ENCODE measurements at regions not wholly inside any gene's neighbourhood (a gene's known extent, or its start where the extent isn't known, plus 50 kb on each side); places are given as distances from the start of the nearest gene placed in this dataset.
A peak's percentile ranks its signal among the peaks of the same experiment; 100 is the strongest.

- DNase-seq (ENCODE audit: low spot score) = no peak
Observed at GRCh38 chr18:40944576-40944975, 1010.5 kb upstream of the PIK3C3 start.

GRCh38 chr18:40939656-40940515, 1015.1 kb upstream of the PIK3C3 start:
- no peak for DNase-seq (ENCODE audit: low spot score)

GRCh38 chr18:40938615-40939014, 1016.4 kb upstream of the PIK3C3 start:
- DNase-seq (ENCODE audit: low spot score) = no peak

GRCh38 chr18:40937386-40937785, 1017.6 kb upstream of the PIK3C3 start:
- no peak for DNase-seq (ENCODE audit: low spot score)

- peak; percentile 4 for DNase-seq (ENCODE audit: low spot score)
Observed at GRCh38 chr18:40935423-40935822, 1019.6 kb upstream of the PIK3C3 start.

DNA sequence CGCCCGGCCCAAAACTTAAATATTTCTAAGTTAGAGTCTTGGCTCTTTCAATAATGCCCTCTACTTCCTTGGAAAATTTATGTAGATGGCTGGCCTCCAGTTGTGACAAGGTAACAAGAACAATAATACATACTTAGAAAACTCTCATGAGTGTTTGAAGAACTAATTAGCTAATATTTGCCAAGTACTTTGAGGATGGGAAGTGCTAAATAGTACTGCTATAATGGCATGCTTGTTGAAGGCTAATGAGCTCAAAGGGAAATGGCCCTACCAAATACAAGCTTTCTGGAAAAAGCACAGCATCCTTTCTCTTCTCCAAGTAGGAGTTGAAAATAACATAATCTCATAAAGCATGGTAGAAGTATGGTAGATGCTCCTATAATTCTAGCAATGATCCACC, 1022.2 kb upstream of the PIK3C3 start:
- DNase-seq (ENCODE audit: low spot score) = no peak

DNA sequence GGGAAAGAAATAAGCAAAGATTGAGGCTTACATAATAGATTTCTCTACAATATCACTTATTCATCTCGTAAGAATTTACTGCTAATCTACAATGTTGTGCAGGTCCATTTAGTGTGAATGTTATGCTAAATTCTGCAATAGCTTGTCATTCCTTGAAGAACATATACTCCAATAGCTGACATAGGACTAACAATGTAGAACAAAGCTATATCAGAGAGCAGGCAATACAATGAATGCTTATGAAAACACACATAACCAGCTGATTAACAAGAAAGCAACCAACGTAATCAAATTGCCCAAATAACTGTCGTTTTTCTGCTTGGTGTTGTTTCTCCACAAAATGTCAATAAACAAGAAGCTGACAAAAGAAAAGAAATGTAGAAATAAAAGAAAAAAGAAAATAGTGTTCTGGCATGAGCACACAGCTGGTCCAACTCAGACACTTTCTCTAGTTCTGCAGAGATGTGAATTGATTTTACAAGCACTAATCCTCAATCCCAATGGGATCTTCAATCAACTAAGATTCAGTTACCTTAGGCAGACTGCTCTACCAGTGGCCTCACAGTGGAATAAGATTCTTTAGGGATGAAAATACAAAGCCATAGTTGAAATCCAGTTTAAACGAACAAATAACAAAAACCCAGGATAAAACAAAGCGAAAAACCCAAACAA, 1024.7 kb upstream of the PIK3C3 start:
- no peak for DNase-seq (ENCODE audit: low spot score)

DNA sequence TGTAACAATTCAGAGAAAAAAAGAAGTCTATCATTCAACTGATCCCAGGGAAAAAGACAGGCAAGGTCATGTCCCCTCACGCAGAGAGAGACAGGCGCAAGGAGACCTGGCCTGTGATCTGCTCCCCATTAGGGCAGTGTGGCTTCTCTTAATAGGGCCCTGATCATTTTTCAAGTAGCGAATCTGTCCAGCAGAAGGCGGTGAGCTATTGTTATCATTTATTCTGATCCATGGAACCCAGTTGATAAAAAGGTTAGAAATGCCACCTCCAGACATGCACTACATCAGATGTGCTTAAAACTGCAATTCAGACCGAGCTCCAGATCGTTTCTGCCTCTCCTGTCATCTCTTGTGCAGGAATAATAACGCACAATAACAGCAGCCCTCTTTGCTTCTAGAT, 1025.6 kb upstream of the PIK3C3 start:
- DNase-seq (ENCODE audit: low spot score) = no peak

DNA sequence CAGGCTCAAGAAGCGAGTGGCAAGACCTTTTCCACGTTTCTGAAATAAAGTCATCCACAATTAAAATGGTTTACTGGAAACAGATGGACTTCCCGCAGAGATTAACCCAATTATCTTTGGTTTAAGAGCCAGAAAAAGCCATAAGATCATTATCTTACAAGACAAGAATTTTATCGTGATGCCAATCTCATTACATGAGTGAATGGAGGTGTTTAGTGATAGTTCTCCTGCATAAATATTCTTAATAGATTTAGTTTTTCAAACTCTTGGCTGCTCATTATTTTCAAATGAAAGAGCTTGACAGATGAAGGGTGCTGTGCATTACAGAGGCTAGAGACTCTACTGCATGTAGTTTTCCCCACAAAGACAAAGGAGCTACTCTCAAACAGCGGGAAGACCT, 1028.4 kb upstream of the PIK3C3 start:
- DNase-seq (ENCODE audit: low spot score) = no peak

DNA sequence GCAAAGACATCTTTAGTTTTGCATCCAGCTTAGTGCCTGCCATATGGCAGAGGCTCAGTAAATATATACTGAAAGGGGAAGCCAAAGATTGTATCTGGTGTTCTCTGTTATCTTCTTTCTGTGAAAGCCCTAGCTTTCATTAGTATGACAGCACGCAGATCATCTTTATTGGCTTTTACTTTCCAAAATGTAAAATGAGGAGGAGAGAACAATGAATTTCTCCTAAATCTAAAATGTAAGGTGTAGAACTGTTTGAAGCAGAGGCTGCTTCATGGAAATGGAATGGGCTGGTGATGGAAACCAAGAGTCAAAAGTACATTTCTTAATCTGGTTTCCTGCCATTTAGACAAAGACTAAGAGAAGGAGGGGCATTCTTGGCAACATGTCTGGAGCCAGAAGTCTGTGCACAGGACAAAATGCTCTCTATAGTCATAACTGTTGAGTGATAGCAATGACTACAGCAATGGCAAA, 1029.9 kb upstream of the PIK3C3 start:
- DNase-seq (ENCODE audit: low spot score) = no peak

DNA sequence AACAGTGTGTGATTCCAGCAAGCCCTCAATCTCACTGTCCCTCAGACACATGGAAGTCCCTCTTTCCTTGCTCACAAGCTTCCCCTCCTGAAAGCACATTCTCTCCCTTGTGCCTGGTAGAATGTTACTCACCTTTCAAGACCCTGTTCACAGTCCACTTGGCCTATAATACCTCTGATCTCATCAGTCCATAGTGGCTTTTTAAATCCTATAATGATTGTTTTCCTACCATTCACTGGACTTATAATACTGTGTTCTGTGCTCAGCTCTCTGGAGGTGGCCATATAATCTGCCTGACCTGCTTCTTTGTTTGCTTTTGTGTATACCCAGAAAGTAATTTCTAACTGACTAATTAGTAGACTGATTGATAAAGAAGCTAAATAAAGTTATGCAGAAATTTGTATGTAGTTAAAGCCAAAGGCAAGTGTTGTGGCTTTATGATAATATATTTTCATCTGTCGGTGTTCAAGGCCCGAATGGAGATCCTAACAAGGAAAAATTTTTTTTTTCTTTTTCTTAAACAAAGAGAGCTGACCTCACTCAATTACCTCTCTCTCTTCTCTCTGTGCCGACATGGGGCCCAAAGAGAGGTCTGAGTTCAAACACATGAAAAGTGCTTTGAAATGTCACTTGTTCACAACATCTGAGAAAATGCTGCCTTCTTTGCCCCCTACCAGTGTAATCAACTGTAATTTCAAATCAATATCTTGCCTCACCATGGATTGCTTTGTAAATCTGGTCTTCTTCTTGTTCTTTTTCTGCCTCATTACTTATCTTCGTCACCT, 1033.0 kb upstream of the PIK3C3 start:
- DNase-seq (ENCODE audit: low spot score) = no peak

GRCh38 chr18:40917056-40917455, 1038.0 kb upstream of the PIK3C3 start:
- DNase-seq (ENCODE audit: low spot score) = peak; percentile 4

DNA sequence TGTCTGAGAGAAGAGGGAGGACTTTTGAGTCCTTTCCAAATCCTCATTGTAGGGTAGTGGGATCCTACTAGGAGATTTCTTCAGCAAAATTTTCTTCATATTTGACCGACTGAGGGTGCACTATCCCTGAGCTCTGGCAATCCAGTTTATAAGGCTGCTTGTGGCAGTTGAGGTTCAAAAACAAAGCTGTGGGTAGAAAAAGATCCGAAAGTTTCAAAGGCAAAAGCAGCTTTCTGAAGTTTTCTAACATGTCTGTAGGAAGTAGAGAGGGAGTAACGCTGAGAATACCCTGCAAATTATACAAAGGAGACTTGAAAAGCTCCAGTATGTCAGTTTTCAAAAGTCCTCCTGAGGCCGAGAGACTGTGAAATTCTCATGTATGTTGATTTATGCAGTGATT, 1039.3 kb upstream of the PIK3C3 start:
- no peak for DNase-seq (ENCODE audit: low spot score)

- DNase-seq (ENCODE audit: low spot score) = no peak
Observed at GRCh38 chr18:40911582-40912254, 1043.3 kb upstream of the PIK3C3 start.

DNA sequence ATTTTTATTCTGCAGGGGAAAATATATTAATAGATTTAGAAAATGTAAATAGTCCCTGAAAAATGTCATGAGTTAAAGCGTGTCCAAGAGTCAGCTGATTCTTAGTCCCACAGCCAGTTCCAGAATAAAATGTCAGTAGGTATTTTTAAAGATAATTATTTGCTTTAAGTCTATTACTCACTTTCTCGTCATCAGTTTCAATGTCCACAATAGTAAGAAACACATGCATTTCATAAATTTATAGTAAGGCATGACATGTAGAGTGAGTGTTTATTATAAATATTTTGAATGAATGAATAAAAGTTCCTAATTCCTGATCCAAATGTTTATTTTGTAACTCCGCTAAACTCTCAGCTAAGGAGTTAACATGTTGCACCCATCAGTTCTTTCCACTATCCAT, 1044.0 kb upstream of the PIK3C3 start:
- DNase-seq (ENCODE audit: low spot score) = no peak

GRCh38 chr18:40907842-40908241, 1047.2 kb upstream of the PIK3C3 start:
- no peak for DNase-seq (ENCODE audit: low spot score)

DNA sequence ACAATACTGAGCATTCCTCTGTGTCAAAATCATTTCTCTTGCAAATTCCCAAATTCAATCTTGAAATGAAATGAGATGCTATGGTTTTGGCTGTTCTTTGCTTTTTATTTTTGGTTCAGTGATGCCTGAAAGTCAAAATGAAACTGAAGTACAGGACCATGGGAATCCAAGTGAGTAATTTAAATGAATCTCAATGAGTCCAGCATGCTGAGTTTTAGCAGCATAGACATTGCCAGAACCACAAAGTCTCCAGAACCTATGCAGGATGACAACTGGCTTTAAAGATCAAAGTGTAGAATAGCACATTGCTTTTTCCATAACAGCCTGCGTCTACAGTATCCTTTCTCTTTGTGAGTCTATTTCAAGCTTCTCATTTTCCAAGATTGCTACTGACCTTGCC, 1050.7 kb upstream of the PIK3C3 start:
- no peak for DNase-seq (ENCODE audit: low spot score)

- no peak for DNase-seq (ENCODE audit: low spot score)
Observed at GRCh38 chr18:40902436-40902835, 1052.6 kb upstream of the PIK3C3 start.

GRCh38 chr18:40897884-40898283, 1057.2 kb upstream of the PIK3C3 start:
- DNase-seq (ENCODE audit: low spot score) = no peak

DNA sequence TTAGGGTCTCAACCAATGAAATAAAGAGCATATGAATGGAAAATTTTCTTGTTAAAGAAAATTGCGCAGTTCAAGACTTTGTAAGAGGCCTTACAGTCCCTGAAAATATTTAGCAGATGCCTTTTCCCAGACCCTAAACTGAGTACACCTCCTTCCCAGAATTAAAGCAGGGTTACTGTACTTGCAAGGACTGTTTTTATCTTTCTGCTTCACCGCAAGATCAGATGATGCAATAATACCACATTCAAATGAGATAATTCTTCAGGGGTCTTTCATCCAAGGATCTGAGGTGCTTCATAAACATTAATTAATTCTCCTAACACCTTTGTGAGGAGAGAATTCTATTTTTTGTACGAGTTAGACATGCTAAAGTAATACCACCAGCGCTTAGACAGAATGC, 1071.8 kb upstream of the PIK3C3 start:
- DNase-seq (ENCODE audit: low spot score) = no peak

GRCh38 chr18:40882468-40882867, 1072.6 kb upstream of the PIK3C3 start:
- no peak for DNase-seq (ENCODE audit: low spot score)

GRCh38 chr18:40878371-40878770, 1076.7 kb upstream of the PIK3C3 start:
- no peak for DNase-seq (ENCODE audit: low spot score)

All from AG08395 (cell line).